HG03442 (cell line): ENCODE measurements at regions not wholly inside any gene's neighbourhood (a gene's known extent, or its start where the extent isn't known, plus 50 kb on each side); places are given as distances from the start of the nearest gene placed in this dataset.
"Not testable (repeated sequence)": the region's sequence is repeated elsewhere in the genome, so short reads cannot be mapped to it uniquely, and the experiment has no call there.

Experiments used
- ATAC-seq: cut with Tn5 transposase; IDR thresholded peaks from one replicate; pipeline ENCODE4 v1.9.1; 2021; ENCODE audit warnings: mild to moderate bottlenecking, moderate library complexity; ENCODE audit not compliant: unreplicated experiment

- ATAC-seq, result no peak
These were observed 53.5 kb downstream of the FOXD2 start for GRCh38 chr1:47491341-47491753.

GRCh38 chr1:47495176-47495713 lies 57.4 kb downstream of the FOXD2 start:
- ATAC-seq, result no peak

- ATAC-seq, result no peak
These were observed 60.7 kb downstream of the FOXD2 start for GRCh38 chr1:47498551-47498950.

GRCh38 chr1:47501069-47501468 lies 63.2 kb downstream of the FOXD2 start:
- no peak for ATAC-seq

DNA sequence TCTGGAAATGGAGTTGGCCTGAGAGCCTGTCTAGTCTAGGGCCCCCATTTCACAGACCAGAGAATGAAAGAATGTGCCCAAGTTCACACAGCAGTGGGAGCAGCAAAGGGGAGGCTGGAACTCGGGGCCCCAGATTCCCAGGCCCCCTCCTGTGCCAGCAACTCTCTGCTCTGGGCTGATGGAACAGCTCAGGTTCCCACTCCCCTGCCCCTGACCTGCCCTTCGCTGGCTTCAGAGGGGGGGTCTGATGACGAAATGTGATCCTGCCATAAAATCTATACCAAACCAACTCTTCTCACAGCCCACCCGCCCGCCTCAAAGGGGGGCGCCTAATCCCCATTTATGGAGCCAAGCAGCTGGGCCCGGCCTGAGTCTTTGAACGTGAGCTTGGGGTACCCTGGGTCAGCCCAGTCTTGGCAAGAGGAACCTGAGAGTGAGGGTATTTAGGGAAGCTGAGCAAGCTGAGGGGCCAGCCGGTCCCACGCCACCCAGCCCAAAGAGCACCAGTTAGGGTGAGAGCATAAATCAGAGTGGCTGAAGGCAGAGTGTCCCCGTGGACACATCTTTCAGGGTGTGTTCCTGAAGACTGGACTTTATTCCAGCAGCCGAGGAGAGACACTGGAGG lies 65.0 kb downstream of the FOXD2 start:
- ATAC-seq, result no peak

DNA sequence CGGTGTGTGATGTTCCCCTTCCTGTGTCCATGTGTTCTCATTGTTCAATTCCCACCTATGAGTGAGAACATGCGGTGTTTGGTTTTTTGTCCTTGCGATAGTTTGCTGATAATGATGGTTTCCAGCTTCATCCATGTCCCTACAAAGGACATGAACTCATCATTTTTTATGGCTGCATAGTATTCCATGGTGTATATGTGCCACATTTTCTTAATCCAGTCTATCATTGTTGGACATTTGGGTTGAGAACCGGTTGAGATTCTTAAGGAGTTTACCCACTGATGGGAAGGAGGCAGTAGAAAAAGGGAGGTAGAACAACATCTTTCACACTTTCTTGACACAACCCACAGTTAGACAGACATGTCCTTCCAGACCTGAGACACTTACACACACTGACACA lies 67.0 kb downstream of the FOXD2 start:
- not testable (repeated sequence) for ATAC-seq

DNA sequence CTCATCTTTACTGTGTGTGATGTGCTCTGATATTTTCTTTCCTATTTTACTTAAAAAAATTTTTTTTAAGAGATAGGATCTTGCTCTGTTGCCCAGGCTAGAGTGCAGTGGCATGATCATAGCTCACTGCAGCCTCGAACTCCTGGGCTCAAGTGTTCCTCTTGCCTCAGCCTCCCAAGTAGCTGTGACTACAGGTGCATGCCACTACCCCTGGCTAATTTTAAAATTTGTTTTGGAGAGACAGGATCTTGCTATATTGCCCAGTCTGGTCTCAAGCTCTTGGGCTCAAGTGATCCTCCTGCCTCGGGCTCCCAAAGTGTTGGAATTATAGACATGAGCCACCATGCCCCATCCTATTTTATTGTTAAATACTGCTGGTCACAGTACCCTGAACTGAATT lies 67.4 kb downstream of the FOXD2 start:
- ATAC-seq, result no peak

DNA sequence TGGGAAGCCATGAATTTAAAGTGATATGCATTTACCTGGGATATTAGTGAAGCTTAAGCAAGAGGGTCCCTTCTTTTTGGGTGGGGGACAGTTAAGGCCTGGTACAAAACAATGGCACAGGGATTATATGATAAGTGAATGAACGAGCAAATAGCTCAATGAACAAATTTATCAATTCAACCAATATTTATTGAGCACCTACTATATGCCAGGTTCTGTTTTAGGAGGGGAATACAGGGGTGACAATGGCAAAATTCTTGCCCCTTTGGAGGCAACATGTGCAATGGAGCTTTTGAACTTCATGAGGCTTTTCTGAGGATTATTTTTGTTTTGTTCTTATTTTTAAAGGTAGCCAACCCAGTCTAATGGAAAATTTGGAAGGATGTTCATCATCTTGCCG lies 68.2 kb downstream of the FOXD2 start:
- no peak for ATAC-seq

GRCh38 chr1:47507144-47507543 lies 69.3 kb downstream of the FOXD2 start:
- no peak for ATAC-seq

DNA sequence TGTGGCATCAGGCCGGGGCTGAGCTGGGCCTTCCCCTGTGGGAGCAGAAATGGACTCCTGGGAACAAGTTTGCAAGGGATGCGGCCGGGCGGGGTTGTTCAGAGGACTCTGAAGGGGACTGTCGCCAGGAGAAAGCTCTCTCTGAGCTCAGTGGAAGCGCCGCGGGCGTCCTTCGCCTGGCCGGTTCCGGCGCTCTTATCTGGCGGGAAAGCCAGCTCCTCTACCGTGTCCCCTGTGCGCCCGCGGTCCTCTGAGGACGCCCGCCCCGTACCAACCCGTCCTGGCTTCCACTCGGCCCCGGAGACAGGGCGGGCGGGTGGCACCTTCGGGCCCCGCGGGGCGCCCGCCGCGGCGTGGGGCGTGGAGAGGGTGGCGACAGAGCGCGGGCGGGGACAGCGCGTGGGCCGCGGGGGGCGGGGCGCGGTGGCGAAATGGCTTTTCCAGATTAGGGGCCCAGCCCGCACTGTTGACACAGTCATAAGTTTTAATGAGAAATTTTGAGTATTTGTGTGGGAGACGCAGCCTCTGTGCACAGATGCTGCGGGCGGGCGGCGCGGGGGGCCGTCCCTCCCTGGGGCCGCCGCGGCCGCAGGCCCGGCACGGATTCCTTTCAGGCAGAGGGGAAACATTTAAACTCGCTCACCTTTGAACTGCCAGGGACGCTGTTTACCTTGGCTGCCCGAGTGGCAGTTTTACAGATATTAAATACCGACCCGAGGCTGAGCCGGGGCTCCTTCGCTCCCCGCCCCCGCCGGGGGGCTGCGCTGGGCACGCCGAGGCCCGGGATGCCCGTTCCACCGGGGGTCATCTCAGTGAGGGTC lies 70.2 kb downstream of the FOXD2 start:
- no peak for ATAC-seq

- no peak for ATAC-seq
These were observed 71.0 kb downstream of the FOXD2 start for GRCh38 chr1:47508702-47509431.

- ATAC-seq, result no peak
These were observed 72.5 kb downstream of the FOXD2 start for GRCh38 chr1:47510282-47510811.

GRCh38 chr1:47511825-47512224 lies 74.0 kb downstream of the FOXD2 start:
- no peak for ATAC-seq

- no peak for ATAC-seq
These were observed 75.5 kb downstream of the FOXD2 start for GRCh38 chr1:47513393-47513792.

GRCh38 chr1:47514229-47514628 lies 76.4 kb downstream of the FOXD2 start:
- ATAC-seq, result no peak

- no peak for ATAC-seq
These were observed 77.4 kb downstream of the FOXD2 start for GRCh38 chr1:47515164-47515789.

GRCh38 chr1:47517946-47518345 lies 80.1 kb downstream of the FOXD2 start:
- ATAC-seq, result no peak

DNA sequence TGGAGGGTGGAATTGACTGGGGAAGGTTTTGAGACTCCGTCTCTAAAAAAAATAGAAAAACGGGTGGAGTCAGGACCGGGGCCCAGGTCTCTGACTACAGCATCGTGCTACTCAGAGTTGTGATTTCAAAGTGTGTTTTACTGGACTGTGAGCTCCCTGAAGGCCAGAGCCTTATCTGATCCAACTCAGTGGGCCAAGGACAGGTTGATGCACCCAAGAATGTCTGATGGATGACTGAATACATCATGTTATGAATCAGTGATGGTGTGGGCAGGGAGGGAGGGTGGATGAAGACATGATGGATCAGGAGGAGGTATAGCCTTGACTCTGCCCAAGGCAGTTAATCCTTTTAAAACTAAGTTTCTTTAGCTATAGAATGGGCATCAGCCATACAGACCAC lies 81.6 kb downstream of the FOXD2 start:
- no peak for ATAC-seq

DNA sequence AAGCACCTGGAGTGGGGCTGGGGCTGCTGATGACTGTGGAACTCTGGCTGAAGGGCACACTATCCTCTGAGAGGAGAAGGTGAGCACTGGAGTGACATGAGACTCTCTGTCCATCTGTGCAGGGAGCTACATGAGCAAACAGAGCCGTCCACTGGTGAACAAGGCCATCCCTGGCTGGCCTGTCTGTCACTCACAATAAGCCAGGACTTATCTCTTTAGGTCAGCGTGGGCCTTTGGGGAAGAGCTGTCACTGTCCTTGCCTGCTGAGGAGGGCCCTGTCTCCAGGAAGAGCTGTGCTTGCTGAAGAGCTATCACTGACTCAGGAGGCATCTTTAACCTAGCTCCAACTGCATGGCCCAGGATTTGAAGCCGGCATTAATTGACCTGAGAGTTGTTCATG lies 82.1 kb downstream of the FOXD2 start:
- ATAC-seq, result no peak

GRCh38 chr1:47521034-47521881 lies 83.4 kb downstream of the FOXD2 start:
- ATAC-seq, result no peak
